Progenitor cell of endocrine pancreas (in vitro differentiated cells): ENCODE measurements at regions not wholly inside any gene's neighbourhood (a gene's known extent, or its start where the extent isn't known, plus 50 kb on each side); places are given as distances from the start of the nearest gene placed in this dataset.

Experiments
- DNase-seq: peaks from one replicate; pipeline ENCODE4 v3.0.0; 2021; ENCODE audit warnings: low spot score; ENCODE audit not compliant: unreplicated experiment
- H3K27ac Mint-ChIP-seq: 2 replicates; pipeline ENCODE4 v1.8.0; 2021; ENCODE audit warnings: mild to moderate bottlenecking, moderate library complexity, mixed read lengths
- H3K27me3 Mint-ChIP-seq: 2 replicates; pipeline ENCODE4 v1.8.0; 2021; ENCODE audit warnings: mixed read lengths
- H3K36me3 Mint-ChIP-seq: 2 replicates; pipeline ENCODE4 v1.8.0; 2022; ENCODE audit warnings: mixed read lengths; ENCODE audit not compliant: insufficient read depth
- H3K4me1 Mint-ChIP-seq: 2 replicates; pipeline ENCODE4 v1.8.0; 2021; ENCODE audit warnings: low read depth, mixed read lengths
- H3K4me3 Mint-ChIP-seq: 2 replicates; pipeline ENCODE4 v1.8.0; 2021; ENCODE audit warnings: low read depth, mild to moderate bottlenecking, moderate library complexity, mixed read lengths
- H3K9me3 Mint-ChIP-seq: 2 replicates; pipeline ENCODE4 v1.8.0; 2021; ENCODE audit warnings: low read depth, mixed read lengths
- CTCF ChIP-seq: fragments of 200-600 bp; sonication (generic); IDR thresholded peaks from one replicate; pipeline ENCODE4 v1.5.0; 2021; ENCODE audit warnings: antibody characterized with exemption, mild to moderate bottlenecking; ENCODE audit not compliant: unreplicated experiment

GRCh38 chr9:13461414-13461991 is 182.0 kb upstream of the MPDZ start:
- Mint-ChIP-seq H3K27me3 (peaks cover 3% of the 10 kb centered on the region), H3K36me3 (no peaks in the 10 kb centered on the region), H3K4me3 (no peak overlapping the region), H3K9me3 (no peaks in the 10 kb centered on the region), H3K27ac (no peak overlapping the region), H3K4me1 (no peaks in the 10 kb centered on the region)
- DNase-seq = no peak
- no peak for TF ChIP-seq CTCF

GRCh38 chr9:13459071-13459470 is 179.6 kb upstream of the MPDZ start:
- no peak overlapping the region for H3K4me3 Mint-ChIP-seq
- no peak for TF ChIP-seq CTCF
- H3K9me3 Mint-ChIP-seq = no peaks in the 10 kb centered on the region
- no peaks in the 10 kb centered on the region for H3K36me3 Mint-ChIP-seq
- peaks cover 3% of the 10 kb centered on the region for H3K27me3 Mint-ChIP-seq
- H3K4me1 Mint-ChIP-seq = no peaks in the 10 kb centered on the region
- no peak overlapping the region for H3K27ac Mint-ChIP-seq
- DNase-seq = no peak

- Mint-ChIP-seq H3K9me3 (no peaks in the 10 kb centered on the region), H3K36me3 (no peaks in the 10 kb centered on the region), H3K27ac (no peak overlapping the region), H3K27me3 (peaks cover 3% of the 10 kb centered on the region), H3K4me3 (no peak overlapping the region), H3K4me1 (no peaks in the 10 kb centered on the region)
- DNase-seq = no peak
- TF ChIP-seq CTCF = no peak
Measured at GRCh38 chr9:13457795-13458194, 178.3 kb upstream of the MPDZ start.

- no peaks in the 10 kb centered on the region for H3K4me1 Mint-ChIP-seq
- H3K36me3 Mint-ChIP-seq = no peaks in the 10 kb centered on the region
- H3K9me3 Mint-ChIP-seq = no peaks in the 10 kb centered on the region
- H3K27me3 Mint-ChIP-seq = no peaks in the 10 kb centered on the region
- H3K4me3 Mint-ChIP-seq = no peak overlapping the region
- H3K27ac Mint-ChIP-seq = no peak overlapping the region
- TF ChIP-seq CTCF = no peak
- DNase-seq = no peak
Measured at GRCh38 chr9:13450723-13451122, 171.2 kb upstream of the MPDZ start.

GRCh38 chr9:13448482-13448881 is 169.0 kb upstream of the MPDZ start:
- Mint-ChIP-seq H3K27me3 (peaks cover 3% of the 10 kb centered on the region), H3K4me3 (no peak overlapping the region), H3K36me3 (no peaks in the 10 kb centered on the region), H3K9me3 (no peaks in the 10 kb centered on the region), H3K27ac (no peak overlapping the region), H3K4me1 (no peaks in the 10 kb centered on the region)
- no peak for TF ChIP-seq CTCF
- DNase-seq = no peak
